ENCODE measurements at regions not wholly inside any gene's neighbourhood (a gene's known extent, or its start where the extent isn't known, plus 50 kb on each side); places are given as distances from the start of the nearest gene placed in this dataset.

DNA sequence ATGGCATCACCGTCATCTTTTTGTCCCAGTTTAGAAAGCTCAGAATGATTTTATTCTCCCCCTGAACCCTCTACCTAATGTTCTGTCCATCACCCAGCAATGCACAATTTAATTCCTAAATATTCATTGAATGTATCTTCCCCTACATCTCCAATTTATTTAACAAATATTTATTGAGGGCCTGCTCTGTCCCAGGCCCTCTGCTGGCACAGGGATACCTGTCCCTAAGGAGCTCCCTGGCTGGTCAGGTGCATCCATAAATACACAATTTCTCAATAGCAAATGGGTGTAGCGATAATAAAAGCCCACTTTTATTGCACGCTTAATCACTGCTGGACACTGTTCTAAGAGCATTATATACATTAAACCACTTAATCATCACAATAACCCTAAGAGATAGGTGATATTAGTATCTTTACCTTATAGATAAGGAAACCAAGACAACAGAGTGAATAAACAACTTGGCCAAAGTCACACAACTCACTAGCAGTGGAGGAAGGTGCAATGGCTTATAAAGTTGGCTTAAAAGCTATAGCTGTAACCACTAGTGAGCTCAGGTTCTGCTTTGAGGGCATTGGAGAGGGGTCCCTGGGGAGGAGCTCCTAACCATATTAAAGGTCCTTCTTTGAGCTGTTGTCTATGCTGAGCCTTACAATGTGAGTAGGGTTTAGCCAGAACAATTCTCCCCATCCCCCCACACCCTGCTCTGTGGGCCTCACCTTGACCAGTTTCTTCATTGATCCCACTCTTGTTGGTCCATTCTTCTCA is 126.3 kb upstream of the JUN start:
- peak; percentile 79 for DNase-seq (ENCODE audit: low spot score)

DNA sequence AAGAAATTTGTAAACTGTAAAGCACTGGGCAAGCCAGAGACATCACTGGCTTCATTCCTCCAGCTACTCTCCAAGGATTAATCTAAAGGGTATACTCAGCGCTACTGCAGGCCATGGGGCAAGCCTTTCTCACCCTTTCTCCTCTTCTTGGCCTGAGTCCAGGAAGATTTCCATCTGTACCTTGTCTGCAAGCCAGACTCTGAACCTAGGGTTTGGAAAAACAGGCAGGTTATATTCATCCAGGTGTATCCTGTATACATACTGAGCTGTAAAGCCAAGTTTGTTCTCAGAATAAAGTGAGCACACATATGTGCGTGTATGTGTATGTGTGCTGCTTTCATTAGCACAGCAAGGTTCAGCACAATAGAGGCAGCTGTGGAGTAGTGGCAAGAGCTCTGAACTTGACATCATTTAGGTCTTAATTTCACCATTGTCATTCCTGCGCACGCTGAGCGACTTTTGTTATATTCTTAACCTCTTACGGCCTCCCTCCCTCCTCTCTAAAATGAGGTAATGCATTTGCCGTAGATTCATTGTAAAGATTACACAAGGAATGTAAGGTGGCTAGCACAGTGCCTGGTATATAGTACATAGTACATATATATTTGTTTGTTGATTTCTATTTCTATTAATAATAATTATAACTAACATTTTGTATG is 128.1 kb upstream of the JUN start:
- DNase-seq (ENCODE audit: low spot score), result no peak

DNA sequence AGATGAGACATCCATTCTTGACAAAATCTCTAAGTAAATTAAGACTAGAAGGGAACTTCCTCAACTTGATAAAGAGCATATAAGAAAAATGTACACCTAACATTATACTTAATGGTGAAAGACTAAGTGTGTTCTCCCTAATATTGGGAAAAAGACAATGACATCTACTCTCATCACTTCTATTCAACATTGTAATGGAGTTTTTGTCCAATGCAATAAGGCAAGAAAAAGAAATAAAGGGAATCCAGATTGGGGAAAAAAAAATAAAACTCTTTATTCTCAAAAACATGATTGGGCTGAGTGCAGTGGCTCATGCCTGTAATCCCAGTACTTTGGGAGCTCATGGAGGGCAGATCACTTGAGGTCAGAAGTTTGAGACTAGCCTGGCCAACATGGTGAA is 131.1 kb upstream of the JUN start:
- DNase-seq (ENCODE audit: low spot score), result no peak

DNA sequence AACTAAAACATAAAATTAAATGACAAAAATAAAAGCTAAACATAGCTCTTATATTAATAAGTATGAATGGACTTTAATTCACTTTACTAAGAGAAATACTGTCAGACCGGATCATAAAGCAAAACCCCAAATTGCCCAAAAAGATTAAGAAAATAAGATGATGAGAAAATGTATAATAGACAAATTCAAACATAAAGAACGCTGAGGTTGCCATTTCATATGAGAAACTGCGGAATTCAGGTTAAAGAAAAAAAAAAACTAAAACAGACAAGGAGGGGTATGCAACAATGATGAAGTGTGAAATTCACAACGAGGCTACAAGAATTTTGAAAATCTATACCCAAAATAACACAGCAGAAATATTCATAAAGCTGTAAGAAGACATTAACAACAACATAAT is 133.6 kb upstream of the JUN start:
- no peak for DNase-seq (ENCODE audit: low spot score)

DNA sequence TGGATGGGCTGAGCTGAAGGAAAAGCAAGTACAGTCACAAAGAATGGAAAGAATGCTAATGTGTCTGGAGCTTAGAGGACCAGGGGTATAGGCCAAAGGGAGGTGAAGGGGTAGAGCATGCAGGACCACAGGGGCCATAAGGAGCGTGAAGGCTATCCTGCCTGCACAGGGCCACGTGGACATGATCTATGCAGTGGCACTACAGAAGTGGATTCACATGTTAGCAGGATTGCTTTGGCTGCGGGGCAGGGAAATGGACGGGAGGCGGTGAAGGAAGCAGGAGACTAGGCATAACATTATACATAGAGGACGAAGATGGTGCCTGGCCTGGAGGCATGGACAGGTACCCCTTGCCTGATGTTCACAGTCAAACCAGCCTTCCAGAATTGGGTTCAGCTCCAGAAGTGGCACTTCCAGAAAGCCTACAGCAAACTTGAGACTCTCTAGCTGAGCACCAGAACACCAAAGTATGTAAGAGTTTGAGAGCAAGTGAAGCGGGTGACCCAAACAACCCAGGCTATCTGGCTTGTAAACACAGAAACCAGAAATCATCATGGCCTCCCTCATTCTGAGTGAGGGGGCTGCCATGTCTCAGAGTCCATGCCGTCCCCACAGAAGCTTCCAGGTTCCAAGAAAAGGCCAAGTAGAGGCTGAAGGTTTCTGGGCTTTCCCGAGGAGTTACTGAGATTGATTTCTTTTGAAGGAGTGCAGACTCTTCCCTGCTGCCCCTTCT is 135.5 kb upstream of the JUN start:
- DNase-seq (ENCODE audit: low spot score), result no peak

DNA sequence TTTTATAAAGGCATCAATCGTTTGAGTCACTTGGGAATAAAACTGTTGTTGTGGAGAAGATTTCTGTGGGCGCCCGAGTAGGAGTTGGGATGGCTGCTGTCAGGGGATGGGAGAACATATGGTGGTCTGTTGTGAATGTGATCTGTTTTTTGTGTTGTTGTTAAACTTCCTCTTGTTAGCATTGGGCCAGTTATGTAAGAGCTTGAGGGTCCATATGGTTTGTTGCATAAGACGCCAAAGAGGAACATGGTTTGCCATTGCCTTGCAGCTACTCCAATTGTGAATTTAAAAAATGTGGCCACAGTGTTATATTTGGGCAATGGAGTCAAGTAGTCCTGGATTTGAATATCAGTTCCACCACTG is 136.1 kb upstream of the JUN start:
- no peak for DNase-seq (ENCODE audit: low spot score)

DNA sequence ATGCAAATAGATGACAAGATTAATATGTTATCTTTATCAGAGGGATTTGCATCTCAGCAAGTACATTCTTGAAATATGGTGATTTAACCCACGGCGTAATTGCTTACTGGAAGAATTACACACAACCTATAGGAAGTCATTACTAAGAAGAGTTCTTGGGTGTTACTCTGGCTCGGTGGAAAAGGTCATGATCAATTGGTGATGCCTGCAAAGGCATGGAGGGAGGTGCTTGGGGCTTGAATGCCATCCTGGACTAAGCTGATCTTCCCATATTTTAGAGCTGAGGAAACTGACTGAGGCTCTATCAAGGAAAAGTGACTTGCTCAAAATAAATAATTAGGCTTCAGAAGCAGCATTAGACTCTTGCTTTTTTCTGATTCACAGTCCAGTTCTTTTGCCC is 137.5 kb upstream of the JUN start:
- DNase-seq (ENCODE audit: low spot score), result no peak

DNA sequence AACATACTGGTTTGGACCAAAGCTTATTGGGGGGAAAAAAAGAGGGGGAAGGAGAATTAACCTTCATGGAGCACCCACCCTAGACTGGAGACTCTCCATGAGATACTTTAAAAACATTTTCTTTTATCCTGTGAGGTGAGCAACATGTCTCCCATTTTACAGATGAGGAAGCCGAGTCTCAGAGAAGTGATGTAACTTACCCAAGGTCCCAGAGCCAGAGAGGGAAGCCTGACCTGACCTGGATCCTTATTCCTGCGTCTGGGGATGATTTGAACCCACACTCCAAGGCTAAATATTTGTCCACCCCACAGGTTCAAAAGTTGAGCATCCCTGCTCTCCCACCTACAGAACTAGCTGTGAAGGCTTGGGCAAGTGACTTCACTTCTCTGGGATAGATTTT is 137.9 kb upstream of the JUN start:
- no peak for DNase-seq (ENCODE audit: low spot score)

DNA sequence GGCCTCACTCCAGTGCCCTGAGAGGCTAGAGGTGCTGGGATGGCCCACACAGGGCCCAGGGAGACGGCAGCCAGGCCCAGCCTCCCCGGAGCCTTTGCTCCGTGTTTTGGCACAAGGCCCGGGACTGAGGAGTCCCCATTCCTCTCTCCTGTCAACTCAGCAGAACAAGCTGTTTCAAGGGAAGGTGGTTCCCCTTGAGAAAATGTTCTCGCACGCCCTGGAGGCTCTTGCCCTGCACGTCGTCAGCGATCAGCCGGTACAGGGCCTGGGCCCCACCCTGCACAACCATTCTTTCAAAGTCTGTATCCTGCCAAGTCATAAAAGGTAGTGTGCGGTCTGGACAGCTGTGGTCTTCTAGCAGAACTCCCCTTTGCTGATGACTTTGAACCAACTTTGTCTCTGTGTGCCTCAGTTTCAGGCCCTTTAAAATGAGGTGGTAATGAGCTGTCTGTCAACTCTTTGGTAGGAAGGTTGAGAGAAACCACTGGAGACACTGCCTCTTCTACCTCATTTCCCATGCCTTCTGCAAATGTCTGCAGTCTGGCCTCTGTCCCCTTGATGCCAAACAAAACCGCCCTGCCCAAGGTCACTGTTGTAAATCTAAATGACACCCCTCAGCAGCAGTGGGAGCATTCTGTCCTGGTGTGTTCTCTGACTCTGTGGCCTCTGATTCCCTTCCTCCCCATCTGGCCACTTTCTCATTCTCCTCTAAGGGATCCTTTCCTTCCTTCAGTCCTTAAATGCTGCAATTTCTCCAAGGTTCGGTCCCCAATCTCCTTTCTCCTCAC is 138.6 kb upstream of the JUN start:
- DNase-seq (ENCODE audit: low spot score), result no peak

DNA sequence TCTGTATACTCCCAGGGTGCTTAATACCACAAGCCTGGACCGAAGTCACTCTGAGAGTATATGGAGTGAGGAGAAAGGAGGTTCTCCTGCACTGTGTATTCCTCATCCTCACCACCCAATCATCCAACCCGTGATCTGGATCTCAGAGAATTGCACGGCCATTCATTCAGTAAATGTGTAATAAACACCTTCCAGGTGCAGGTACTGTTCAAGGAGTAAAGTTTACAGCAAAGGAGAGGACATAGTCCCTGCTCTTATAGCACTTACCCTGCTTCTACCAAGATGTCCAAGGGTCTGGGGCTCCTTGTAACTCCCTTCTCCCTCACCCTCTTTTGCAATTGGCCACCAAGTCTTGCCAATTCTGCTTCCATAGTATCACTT is 139.2 kb upstream of the JUN start:
- no peak for DNase-seq (ENCODE audit: low spot score)

DNA sequence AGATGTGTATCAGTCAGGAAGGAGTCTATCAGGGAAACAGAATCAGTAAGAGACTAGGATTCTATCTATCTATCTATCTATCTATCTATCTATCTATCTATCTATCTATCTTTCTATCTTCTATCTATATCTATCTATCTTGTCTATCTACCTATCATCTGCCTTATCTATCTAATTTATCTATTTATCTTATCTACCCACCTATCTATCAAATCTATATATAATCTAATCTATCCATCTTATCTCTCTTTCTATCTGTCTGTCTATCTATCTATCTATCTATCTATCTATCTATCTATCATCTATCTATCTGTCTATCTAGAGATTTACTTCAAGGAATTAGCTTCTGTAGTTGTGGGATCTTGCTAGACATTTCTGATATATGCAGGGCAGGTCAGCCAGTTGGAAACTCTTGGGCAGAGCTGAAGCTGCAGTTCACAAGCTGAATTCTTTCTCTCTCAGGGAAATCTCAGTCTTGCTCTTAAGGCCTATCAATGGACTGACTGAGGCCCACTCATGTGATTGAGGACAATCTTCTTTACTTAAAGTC is 140.2 kb upstream of the JUN start:
- no peak for DNase-seq (ENCODE audit: low spot score)

DNA sequence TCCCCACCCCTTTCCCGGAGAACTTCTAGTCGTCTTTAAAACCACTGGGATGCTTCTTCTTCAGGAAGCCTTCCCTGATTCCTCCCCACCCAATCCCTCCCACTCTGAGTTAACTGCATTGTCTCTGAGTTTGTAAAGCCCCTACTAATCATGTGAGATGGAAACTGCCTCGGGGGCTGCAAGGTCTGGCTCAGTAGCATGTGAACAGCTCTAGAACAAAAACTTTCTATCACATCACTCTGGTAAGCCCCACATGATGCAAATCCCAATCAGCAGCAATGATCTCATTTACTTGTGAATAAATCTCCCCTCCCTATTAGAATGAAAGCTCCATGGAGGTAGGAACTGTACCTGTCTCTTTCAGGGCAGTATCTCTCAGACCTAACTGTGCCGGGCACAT is 141.0 kb upstream of the JUN start:
- no peak for DNase-seq (ENCODE audit: low spot score)

DNA sequence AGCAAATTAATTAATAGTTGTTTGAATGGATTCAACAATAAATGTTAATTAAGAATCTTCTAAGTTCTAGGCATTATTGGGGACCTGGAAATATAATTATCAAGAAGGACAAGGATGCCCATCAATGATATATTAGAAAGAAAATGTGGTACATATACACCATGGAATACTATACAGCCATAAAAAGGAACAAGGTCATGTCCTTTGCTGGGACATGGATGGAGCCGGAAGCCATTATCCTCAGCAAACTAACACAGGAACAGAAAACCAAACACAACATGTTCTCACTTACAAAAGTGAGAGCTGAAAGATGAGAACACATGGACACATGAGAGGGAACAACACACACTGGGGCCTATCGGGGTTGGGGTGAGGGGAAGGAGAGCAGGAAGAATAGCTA is 141.4 kb upstream of the JUN start:
- DNase-seq (ENCODE audit: low spot score), result no peak

DNA sequence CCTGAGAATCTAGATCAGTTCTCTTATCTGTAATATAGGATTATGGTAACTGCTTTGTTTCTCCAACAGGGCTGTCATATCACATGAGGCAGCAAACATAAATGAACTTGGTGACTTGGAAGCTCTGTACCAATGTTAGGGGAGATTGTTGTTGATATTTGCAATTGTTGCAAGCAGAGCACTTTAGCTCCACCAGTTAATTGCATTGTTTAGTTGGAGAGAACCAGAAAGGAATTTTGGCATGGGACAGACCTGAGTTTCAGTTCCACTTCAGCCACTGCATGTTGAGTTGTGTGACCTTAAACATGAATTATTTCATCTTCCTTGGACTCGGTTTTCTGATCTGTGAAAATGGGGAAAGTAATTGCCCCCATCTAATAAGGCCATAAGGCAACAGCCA is 142.3 kb upstream of the JUN start:
- DNase-seq (ENCODE audit: low spot score), result no peak

DNA sequence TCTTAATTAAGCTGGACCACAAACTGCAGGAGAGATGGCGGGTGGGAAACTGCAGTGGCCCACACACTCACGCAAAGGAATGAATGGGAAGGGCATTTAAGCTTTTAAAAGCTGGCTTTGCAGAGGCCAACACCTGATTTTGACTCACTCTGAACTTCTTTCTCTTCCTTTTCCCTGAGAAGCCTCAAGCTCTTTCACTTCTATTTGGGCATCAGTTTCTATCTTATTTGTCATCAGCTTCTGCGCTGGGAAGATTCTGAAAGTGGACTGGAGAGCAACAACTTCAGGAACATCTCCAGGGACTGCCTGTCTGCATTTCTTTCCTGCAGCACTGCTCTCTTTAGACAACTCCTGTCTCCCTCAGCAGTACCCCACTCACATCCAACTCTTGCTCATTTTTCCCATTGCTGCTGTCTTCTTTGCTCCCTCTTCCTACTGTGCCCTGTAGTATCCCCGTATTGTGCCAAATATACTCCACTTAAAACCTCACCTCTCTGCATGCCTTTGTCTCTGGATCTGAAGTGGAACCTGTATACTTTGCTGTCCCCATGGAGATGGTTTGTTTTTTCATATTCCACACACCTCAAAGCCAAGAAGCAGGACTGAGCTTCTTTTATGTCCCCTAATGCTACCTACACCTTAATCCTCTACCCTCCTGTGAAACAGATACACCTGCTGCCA is 143.3 kb upstream of the JUN start:
- peak; percentile 39 for DNase-seq (ENCODE audit: low spot score)

DNA sequence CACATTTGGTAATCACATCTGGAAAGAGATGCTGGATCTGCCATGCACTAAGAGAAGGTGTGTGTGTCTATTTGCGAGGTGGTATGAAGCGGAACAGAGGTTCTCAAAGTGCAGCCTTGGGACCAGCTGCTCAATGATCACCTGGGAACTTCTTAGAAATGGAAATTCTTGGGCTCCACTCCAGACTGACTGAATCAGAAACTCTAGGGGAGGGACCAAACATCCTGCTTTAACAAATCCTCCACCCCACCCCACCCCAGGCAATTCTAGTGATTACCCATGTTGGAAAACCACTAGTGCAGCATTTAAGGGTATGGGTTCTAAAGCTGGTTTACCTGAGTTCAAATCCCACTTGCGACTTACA is 143.9 kb upstream of the JUN start:
- DNase-seq (ENCODE audit: low spot score), result no peak

DNA sequence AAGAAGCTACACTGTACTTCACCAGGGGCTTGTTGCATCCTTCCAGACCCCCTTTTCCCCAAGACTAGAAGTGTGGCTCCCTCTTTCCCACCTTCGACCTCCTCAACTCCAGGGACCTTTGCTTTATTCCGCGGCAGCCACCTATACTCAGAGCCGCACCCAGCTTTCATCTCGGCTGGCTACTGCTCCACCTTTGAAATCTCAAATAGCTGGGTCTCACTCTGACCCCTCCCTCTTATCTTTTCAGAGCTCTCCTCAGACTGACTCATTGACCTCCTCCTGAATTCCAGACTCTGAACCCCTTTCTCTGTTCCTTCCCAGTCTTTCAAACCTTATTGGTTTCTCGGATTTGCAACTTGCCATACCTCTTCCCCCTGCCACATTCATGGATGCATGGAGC is 144.7 kb upstream of the JUN start:
- DNase-seq (ENCODE audit: low spot score), result no peak

DNA sequence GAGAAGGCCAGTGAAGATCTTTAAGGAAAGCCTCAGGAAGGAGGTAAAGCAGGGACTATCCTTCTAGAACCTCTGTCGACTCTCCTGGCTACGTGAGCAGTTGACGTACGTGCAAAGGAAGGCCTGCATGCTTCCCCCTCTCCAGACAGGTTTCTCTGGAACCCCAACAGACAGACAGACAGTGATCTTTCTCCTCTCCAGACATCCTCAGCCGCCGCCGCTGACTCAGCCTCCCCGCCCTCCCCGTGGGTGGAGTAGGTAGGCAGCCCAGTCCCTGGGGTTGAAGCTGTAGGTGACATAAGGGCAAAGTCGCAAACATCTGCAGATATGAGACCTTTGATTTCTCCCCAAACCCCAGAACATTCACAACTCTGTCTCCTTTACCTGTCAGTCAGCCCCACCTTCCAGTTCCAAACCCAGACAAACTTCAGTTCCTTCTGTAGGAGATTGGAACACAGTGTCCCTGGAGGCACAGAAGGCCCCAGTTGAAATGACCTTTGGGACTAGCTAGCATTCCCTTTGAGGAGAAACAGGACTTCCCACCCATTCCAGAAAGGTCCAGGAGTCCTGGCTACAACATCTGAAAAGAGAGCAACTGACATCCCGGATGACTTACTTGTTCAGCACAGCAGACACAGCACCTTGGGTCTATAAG is 146.0 kb upstream of the JUN start:
- DNase-seq (ENCODE audit: low spot score), result peak; percentile 64

DNA sequence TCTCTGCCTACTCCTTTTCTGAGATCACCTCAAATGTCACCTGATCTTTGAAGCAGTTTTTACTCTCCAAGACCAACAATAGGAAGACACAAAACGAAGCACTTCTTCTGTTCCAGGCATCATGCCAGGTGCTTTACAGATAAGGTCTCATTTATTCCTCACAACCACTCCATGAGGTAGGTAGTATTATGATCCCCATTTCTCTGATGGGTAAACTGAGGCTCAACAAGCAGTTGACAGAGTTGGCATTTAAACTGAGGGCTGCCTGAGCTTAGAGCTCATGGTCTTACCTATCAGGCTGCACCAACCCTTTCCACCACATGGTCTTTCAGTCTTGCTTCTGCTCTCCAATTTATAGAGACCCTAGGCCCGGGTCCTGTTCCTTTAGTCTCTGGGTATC is 147.2 kb upstream of the JUN start:
- DNase-seq (ENCODE audit: low spot score), result no peak

DNA sequence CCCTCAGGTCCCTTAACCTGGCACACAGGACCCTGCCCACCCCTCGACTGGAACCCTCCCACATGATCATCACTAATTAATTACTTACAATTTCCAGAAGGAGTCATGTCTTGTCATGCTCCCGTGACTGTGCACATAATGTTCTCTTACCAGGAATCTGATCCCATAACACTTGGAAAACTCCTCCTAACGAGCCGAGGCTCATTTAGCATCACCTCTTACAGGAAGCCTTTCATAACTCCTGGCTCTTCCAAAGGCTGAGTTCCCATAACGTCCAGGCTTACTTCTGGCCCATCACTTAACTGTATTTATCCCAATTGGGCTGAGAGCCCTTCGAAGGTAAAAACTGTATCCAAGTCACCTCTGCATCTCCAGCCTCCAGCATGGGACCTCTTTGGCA is 147.9 kb upstream of the JUN start:
- no peak for DNase-seq (ENCODE audit: low spot score)

All from HT-29 (cell line).